NB4 (cell line): ENCODE measurements at regions not wholly inside any gene's neighbourhood (a gene's known extent, or its start where the extent isn't known, plus 50 kb on each side); places are given as distances from the start of the nearest gene placed in this dataset.

Source experiments
- MYC ChIP-seq: IDR thresholded peaks from 2 replicates; pipeline ENCODE4 v1.6.1; 2011; ENCODE audit warnings: low read depth, low read length
- POLR2A ChIP-seq: IDR thresholded peaks from 2 replicates; pipeline ENCODE4 v1.6.1; 2011; ENCODE audit warnings: mild to moderate bottlenecking; ENCODE audit not compliant: insufficient read length; ENCODE audit errors: extremely low read depth
- TF ChIP-seq, protein P1 (sequence below): IDR thresholded peaks from 2 replicates; pipeline ENCODE4 v1.6.1; 2011; ENCODE audit warnings: low read depth, low read length
- TF ChIP-seq, protein P2 (sequence below): IDR thresholded peaks from one replicate; pipeline ENCODE4 v1.5.1; 2012; ENCODE audit warnings: low read depth, low read length

DNA sequence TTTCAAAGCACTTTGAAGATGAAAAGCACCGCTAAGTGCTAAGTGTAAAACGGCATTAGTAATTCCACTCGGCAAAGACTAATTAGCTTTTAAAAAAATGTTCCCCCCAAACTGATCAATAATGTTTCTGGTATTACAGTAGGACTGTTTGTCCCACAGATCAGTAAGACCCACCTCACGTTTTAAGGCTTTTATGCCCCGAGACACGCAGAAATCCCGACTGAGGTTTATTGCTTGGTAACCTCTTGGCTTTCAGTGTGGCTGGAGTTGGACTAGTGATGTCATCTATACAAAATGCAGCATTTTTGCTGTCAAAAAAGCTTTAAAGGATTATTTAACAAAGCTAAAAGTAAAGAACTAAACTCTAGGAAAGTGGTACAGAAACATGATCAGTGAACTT lies 414.6 kb upstream of the PSMD7 start:
- TF ChIP-seq, protein P1, sequence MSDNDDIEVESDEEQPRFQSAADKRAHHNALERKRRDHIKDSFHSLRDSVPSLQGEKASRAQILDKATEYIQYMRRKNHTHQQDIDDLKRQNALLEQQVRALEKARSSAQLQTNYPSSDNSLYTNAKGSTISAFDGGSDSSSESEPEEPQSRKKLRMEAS, result no peak
- TF ChIP-seq, protein P2, sequence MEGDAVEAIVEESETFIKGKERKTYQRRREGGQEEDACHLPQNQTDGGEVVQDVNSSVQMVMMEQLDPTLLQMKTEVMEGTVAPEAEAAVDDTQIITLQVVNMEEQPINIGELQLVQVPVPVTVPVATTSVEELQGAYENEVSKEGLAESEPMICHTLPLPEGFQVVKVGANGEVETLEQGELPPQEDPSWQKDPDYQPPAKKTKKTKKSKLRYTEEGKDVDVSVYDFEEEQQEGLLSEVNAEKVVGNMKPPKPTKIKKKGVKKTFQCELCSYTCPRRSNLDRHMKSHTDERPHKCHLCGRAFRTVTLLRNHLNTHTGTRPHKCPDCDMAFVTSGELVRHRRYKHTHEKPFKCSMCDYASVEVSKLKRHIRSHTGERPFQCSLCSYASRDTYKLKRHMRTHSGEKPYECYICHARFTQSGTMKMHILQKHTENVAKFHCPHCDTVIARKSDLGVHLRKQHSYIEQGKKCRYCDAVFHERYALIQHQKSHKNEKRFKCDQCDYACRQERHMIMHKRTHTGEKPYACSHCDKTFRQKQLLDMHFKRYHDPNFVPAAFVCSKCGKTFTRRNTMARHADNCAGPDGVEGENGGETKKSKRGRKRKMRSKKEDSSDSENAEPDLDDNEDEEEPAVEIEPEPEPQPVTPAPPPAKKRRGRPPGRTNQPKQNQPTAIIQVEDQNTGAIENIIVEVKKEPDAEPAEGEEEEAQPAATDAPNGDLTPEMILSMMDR, result no peak
- TF ChIP-seq POLR2A (no peak), MYC (no peak)
